Spleen (tissue), 7 donors: ENCODE measurements at regions not wholly inside any gene's neighbourhood (a gene's known extent, or its start where the extent isn't known, plus 50 kb on each side); places are given as distances from the start of the nearest gene placed in this dataset.

Experiments used
- CTCF ChIP-seq, 11 experiments: fragments of 200-600 bp in 7 of 11; fragments of 450-650 bp in 4 of 11; sonication (generic) in 4 of 11; IDR thresholded peaks in 8 of 11; conservative IDR thresholded peaks in 3 of 11; 1 replicate in 7 of 11; 2 replicates in 4 of 11; pipeline versions ENCODE4 v1.4.0 to v1.8.0; 2016 to 2021; ENCODE audit warnings: antibody characterized with exemption in 11 of 11, inconsistent platforms in 4 of 11, mild to moderate bottlenecking in 1 of 11
- POLR2A ChIP-seq, 3 donors: fragments of 450-650 bp; IDR thresholded peaks; one replicate each; pipeline ENCODE4 v1.5.1; 2017; ENCODE audit warnings: antibody characterized with exemption in 3 of 3, mild to moderate bottlenecking in 1 of 3
- POLR2AphosphoS5 ChIP-seq, 3 donors: sonication (generic); formaldehyde crosslinking; IDR thresholded peaks; one replicate each; pipeline ENCODE4 v1.5.1; 2017; ENCODE audit warnings: antibody characterized with exemption in 3 of 3
- donor health status: DM: no; HTN: no; CAD: no; lungs with moderate emphysema.
- donor health status: DM: no; HTN: no; CAD: no.
- donor health status: DM: no; HTN: no; CAD: no.

- TF ChIP-seq CTCF (IDR thresholded peaks at IDR 0.05 in 8 of 11, conservative IDR thresholded peaks at IDR 0.05 in 3 of 11) (peak in 8 of 11 experiments; percentile 21 to 59 (median 46)), POLR2A (IDR thresholded peaks at IDR 0.05) (no peak), POLR2AphosphoS5 (IDR thresholded peaks at IDR 0.05) (no peak)
Observed at GRCh38 chr21:38126666-38127303, 130.0 kb upstream of the KCNJ15 start.
